OCI-LY1 (cell line): ENCODE measurements at regions not wholly inside any gene's neighbourhood (a gene's known extent, or its start where the extent isn't known, plus 50 kb on each side); places are given as distances from the start of the nearest gene placed in this dataset.
"Not testable (repeated sequence)": the region's sequence is repeated elsewhere in the genome, so short reads cannot be mapped to it uniquely, and the experiment has no call there.

ENCODE experiments used
- H2AFZ ChIP-seq: fragments of 200-600 bp; sonication (generic), shearing (Covaris generic); 2 replicates; pipeline ENCODE4 v1.6.0; 2014; ENCODE audit warnings: antibody characterized with exemption, mild to moderate bottlenecking, low read length
- H3F3A ChIP-seq: fragments of 200-600 bp; sonication (generic), shearing (Covaris generic); 2 replicates; pipeline ENCODE4 v1.6.0; 2014; ENCODE audit warnings: mild to moderate bottlenecking, antibody characterized with exemption, low read length, moderate library complexity; ENCODE audit not compliant: insufficient read depth
- H3K27ac ChIP-seq: fragments of 200-600 bp; sonication (generic); 2 replicates; pipeline ENCODE4 v1.5.1; 2014; ENCODE audit warnings: low read length, mixed run types, mild to moderate bottlenecking, low read depth; ENCODE audit not compliant: poor library complexity, severe bottlenecking
- H3K27me3 ChIP-seq: fragments of 200-600 bp; sonication (generic); 2 replicates; pipeline ENCODE4 v1.6.0; 2014; ENCODE audit warnings: antibody characterized with exemption, mild to moderate bottlenecking, low read length, moderate library complexity; ENCODE audit not compliant: insufficient read depth
- H3K36me3 ChIP-seq: fragments of 200-600 bp; sonication (generic); 2 replicates; pipeline ENCODE4 v1.6.1; 2014; ENCODE audit warnings: mild to moderate bottlenecking, antibody characterized with exemption, low read length, moderate library complexity, mixed read lengths; ENCODE audit not compliant: insufficient read depth
- H3K4me1 ChIP-seq: fragments of 200-600 bp; sonication (generic); 2 replicates; pipeline ENCODE4 v1.5.1; 2014; ENCODE audit warnings: mild to moderate bottlenecking, low read length, moderate library complexity; ENCODE audit not compliant: insufficient read depth, severe bottlenecking
- H3K4me2 ChIP-seq: fragments of 200-600 bp; sonication (generic), shearing (Covaris generic); 2 replicates; pipeline ENCODE4 v1.6.1; 2014; ENCODE audit warnings: low read length
- H3K4me3 ChIP-seq: fragments of 200-600 bp; sonication (generic); 2 replicates; pipeline ENCODE4 v1.5.1; 2014; ENCODE audit warnings: low read length, low read depth, mild to moderate bottlenecking, mixed read lengths; ENCODE audit not compliant: poor library complexity, severe bottlenecking
- H3K79me2 ChIP-seq: fragments of 200-600 bp; shearing (Covaris generic); 2 replicates; pipeline ENCODE4 v1.6.1; 2016; ENCODE audit warnings: mixed run types, low read length, mixed read lengths; ENCODE audit not compliant: insufficient read depth
- H3K9ac ChIP-seq: fragments of 200-600 bp; sonication (generic), shearing (Covaris generic); 2 replicates; pipeline ENCODE4 v1.6.1; 2014; ENCODE audit warnings: mild to moderate bottlenecking, low read length, mixed read lengths
- H3K9me2 ChIP-seq: fragments of 200-600 bp; sonication (generic), shearing (Covaris generic); 2 replicates; pipeline ENCODE4 v1.6.1; 2014; ENCODE audit warnings: low read depth, mild to moderate bottlenecking, low read length, mixed read lengths
- H3K9me3 ChIP-seq: fragments of 200-600 bp; shearing (Covaris generic); 2 replicates; pipeline ENCODE4 v1.6.1; 2014; ENCODE audit warnings: low read length, mixed read lengths
- H4K20me1 ChIP-seq: fragments of 200-600 bp; sonication (generic), shearing (Covaris generic); 2 replicates; pipeline ENCODE4 v1.6.0; 2016; ENCODE audit warnings: mild to moderate bottlenecking, low read length; ENCODE audit not compliant: insufficient read depth
- EZH2 ChIP-seq: fragments of 200-600 bp; sonication (generic), shearing (Covaris generic); IDR thresholded peaks from 2 replicates; pipeline ENCODE4 v1.8.0; 2017; ENCODE audit warnings: borderline replicate concordance, mixed run types, mild to moderate bottlenecking, antibody characterized with exemption, low read length, moderate library complexity, mixed read lengths
- TF ChIP-seq, protein P1 (sequence below): fragments of 200-600 bp; sonication (generic), shearing (Covaris generic); IDR thresholded peaks from 2 replicates; pipeline ENCODE4 v1.5.1; 2017; ENCODE audit warnings: mild to moderate bottlenecking, antibody characterized with exemption, low read length, moderate library complexity, mixed read lengths

DNA sequence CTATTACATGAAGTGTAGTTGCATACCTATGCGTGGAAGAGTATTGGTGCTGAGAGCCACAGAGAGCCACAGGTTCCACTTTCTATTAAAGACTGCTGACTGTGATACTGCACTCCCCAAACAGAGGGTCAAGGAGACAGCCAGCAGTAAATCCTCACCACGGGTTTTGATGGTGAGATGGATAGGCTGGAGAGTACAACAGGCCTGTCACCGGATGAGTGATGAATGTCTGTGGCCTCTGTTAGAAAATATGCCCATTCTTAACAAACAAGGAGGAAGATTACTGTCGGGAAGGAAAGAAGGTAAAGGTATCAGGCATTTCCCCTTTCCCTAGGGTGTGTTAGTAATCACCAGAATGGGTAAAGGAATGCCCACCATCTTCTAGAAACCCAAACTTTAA lies 286.5 kb downstream of the ALDH8A1 start:
- Histone ChIP-seq H4K20me1 (no peaks in the 10 kb centered on the region), H3K4me3 (no peak overlapping the region), H3F3A (no peaks in the 10 kb centered on the region), H3K9ac (no peak overlapping the region), H3K4me2 (no peak overlapping the region), H3K4me1 (no peaks in the 10 kb centered on the region), H3K27ac (no peak overlapping the region), H3K27me3 (no peaks in the 10 kb centered on the region), H3K79me2 (no peaks in the 10 kb centered on the region), H3K9me2 (no peaks in the 10 kb centered on the region), H3K9me3 (no peaks in the 10 kb centered on the region), H3K36me3 (no peaks in the 10 kb centered on the region), H2AFZ (no peak overlapping the region)
- no peak for TF ChIP-seq EZH2
- TF ChIP-seq, protein P1, sequence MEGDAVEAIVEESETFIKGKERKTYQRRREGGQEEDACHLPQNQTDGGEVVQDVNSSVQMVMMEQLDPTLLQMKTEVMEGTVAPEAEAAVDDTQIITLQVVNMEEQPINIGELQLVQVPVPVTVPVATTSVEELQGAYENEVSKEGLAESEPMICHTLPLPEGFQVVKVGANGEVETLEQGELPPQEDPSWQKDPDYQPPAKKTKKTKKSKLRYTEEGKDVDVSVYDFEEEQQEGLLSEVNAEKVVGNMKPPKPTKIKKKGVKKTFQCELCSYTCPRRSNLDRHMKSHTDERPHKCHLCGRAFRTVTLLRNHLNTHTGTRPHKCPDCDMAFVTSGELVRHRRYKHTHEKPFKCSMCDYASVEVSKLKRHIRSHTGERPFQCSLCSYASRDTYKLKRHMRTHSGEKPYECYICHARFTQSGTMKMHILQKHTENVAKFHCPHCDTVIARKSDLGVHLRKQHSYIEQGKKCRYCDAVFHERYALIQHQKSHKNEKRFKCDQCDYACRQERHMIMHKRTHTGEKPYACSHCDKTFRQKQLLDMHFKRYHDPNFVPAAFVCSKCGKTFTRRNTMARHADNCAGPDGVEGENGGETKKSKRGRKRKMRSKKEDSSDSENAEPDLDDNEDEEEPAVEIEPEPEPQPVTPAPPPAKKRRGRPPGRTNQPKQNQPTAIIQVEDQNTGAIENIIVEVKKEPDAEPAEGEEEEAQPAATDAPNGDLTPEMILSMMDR = no peak

DNA sequence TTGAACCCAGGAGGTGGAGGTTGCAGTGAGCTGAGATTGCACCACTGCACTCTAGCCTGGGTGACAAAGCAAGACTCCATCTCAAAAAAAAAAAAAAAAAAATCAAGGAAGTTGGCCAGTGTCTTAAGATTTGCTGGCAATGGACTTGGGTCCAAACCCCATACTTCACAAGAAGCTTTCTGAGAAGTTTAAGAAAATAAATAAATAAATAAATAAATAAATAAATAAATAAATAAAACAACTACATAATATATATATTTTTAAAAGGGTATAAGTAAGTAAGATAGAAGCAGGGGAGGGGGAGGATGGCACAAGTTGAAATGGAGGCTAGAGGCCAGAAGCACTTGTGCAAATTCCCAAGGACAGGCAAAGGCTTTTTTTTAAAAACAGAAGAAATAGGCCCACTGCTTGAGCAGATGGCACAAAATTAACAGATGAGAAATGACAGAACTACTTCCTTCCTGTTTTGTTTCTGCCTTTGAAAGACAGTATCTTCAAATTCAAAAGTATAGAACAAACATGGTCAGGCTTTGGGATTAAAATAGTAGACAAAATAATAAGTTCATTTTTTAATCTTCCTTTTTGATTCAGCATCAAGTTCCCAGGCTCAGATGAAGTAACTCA lies 287.7 kb downstream of the ALDH8A1 start:
- Histone ChIP-seq H3K9ac (no peak overlapping the region), H2AFZ (no peak overlapping the region), H3K4me3 (no peak overlapping the region), H3K36me3 (no peaks in the 10 kb centered on the region), H4K20me1 (no peaks in the 10 kb centered on the region), H3K4me1 (no peaks in the 10 kb centered on the region), H3K79me2 (no peaks in the 10 kb centered on the region), H3K27ac (no peak overlapping the region), H3K27me3 (no peaks in the 10 kb centered on the region), H3K9me2 (no peaks in the 10 kb centered on the region), H3K4me2 (no peak overlapping the region), H3K9me3 (no peaks in the 10 kb centered on the region), H3F3A (no peaks in the 10 kb centered on the region)
- TF ChIP-seq EZH2 = no peak
- TF ChIP-seq, protein P1 = no peak

DNA sequence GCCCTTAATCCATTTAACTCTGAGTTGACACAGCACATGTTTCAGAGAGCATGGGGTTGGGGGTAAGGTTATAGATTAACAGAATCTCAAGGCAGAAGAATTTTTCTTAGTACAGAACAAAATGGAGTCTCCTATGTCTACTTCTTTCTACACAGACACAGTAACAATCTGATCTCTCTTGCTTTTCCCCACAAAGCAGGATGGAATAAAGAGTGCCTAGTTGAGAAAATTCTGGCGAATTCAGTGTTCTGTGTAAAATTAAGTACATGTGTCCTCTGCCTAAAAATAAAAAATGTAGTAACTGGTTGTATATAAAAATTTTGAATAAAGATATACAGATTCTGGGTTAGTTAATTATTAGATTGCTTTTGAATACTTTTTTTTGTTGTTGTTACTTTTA lies 290.0 kb downstream of the ALDH8A1 start:
- not testable (repeated sequence) for H3K9me2 ChIP-seq, H3K9me3 ChIP-seq, H2AFZ ChIP-seq, H3K4me1 ChIP-seq, H3K36me3 ChIP-seq, H3K4me3 ChIP-seq, H3K4me2 ChIP-seq, H3K9ac ChIP-seq, H3K27me3 ChIP-seq, H3F3A ChIP-seq, H3K27ac ChIP-seq, H4K20me1 ChIP-seq, H3K79me2 ChIP-seq

DNA sequence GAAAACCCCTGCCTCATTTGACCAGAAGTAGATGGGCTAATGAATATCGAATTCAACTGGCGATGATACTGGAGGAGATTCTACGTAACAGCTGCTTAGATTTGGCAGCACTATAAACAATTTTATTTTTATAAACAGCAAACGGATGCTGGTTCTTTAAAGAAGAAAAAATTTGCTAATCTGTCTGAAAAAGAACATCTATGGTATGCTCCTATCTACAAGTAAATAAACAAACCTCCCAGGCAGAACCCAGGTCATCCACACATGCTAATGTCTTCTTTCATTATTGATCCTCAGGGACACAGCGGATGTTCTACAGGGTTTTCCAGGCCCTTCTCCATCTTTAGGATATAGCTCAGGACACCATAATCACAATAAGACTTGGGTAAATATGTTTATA lies 291.3 kb downstream of the ALDH8A1 start:
- Histone ChIP-seq H3K27ac (no peak overlapping the region), H4K20me1 (no peaks in the 10 kb centered on the region), H3K4me2 (no peak overlapping the region), H2AFZ (no peak overlapping the region), H3K4me3 (no peak overlapping the region), H3K9me3 (no peaks in the 10 kb centered on the region), H3K9me2 (no peaks in the 10 kb centered on the region), H3K4me1 (no peaks in the 10 kb centered on the region), H3K36me3 (no peaks in the 10 kb centered on the region), H3K9ac (no peak overlapping the region), H3F3A (no peaks in the 10 kb centered on the region), H3K27me3 (no peaks in the 10 kb centered on the region), H3K79me2 (no peaks in the 10 kb centered on the region)
- TF ChIP-seq EZH2 = no peak
- TF ChIP-seq, protein P1 = no peak
